Keratinocyte (primary cell): ENCODE measurements at regions not wholly inside any gene's neighbourhood (a gene's known extent, or its start where the extent isn't known, plus 50 kb on each side); places are given as distances from the start of the nearest gene placed in this dataset.
A peak's percentile ranks its signal among the peaks of the same experiment; 100 is the strongest.

ENCODE experiments used
- DNase-seq: peaks from one replicate; pipeline ENCODE4 v3.0.0-alpha.2; 2011; ENCODE audit warnings: low read depth, missing footprints, low spot score
- FAIRE-seq: peaks from 2 replicates; lab custom pipeline; 2011; peaks lifted over from hg19 to GRCh38; lab: Jason Lieb, UNC
- H2AFZ ChIP-seq: 2 replicates; pipeline ENCODE4 v1.6.0; 2012; ENCODE audit warnings: low read length, control low read depth, inconsistent platforms; ENCODE audit not compliant: control insufficient read depth
- H3K27ac ChIP-seq: 2 replicates; pipeline ENCODE4 v1.5.1; 2011; ENCODE audit warnings: low read length; ENCODE audit not compliant: control insufficient read depth, insufficient read depth
- H3K27me3 ChIP-seq: 3 replicates; pipeline ENCODE4 v1.6.0; 2011; ENCODE audit warnings: low read length; ENCODE audit not compliant: control insufficient read depth, insufficient read depth; ENCODE audit errors: extremely low read depth
- H3K36me3 ChIP-seq, 2 experiments: 2 replicates in 1 of 2; 3 replicates in 1 of 2; pipeline ENCODE4 v1.5.1; 2011; ENCODE audit warnings: low read length in 2 of 2, mild to moderate bottlenecking in 1 of 2; ENCODE audit not compliant: control insufficient read depth in 2 of 2, insufficient read depth in 2 of 2; ENCODE audit errors: extremely low read depth in 1 of 2
- H3K4me1 ChIP-seq: 3 replicates; pipeline ENCODE4 v1.5.1; 2011; ENCODE audit warnings: low read length; ENCODE audit not compliant: control insufficient read depth, insufficient read depth; ENCODE audit errors: extremely low read depth
- H3K4me2 ChIP-seq: 3 replicates; pipeline ENCODE4 v1.6.0; 2011; ENCODE audit warnings: low read depth, low read length; ENCODE audit not compliant: control insufficient read depth, insufficient read depth; ENCODE audit errors: extremely low read depth
- H3K4me3 ChIP-seq, 3 experiments: fragments of 200-600 bp in 1 of 3; sonication (generic) in 1 of 3; 2 replicates in 2 of 3; 3 replicates in 1 of 3; pipeline ENCODE4 v1.5.1; 2011 to 2016; ENCODE audit warnings: low read length in 3 of 3, mild to moderate bottlenecking in 3 of 3, control low read depth in 2 of 3, inconsistent platforms in 1 of 3, low read depth in 1 of 3, mixed read lengths in 1 of 3, mixed run types in 1 of 3, moderate library complexity in 1 of 3; ENCODE audit not compliant: control insufficient read depth in 2 of 3, insufficient read depth in 2 of 3; ENCODE audit errors: extremely low read depth in 1 of 3
- H3K79me2 ChIP-seq: 2 replicates; pipeline ENCODE4 v1.6.0; 2012; ENCODE audit warnings: low read length; ENCODE audit not compliant: control insufficient read depth, insufficient read depth
- H3K9ac ChIP-seq: 3 replicates; pipeline ENCODE4 v1.6.0; 2011; ENCODE audit warnings: low read length; ENCODE audit not compliant: control insufficient read depth, insufficient read depth; ENCODE audit errors: extremely low read depth
- H3K9me1 ChIP-seq: 3 replicates; pipeline ENCODE4 v1.6.0; 2011; ENCODE audit warnings: low read length; ENCODE audit not compliant: control insufficient read depth, insufficient read depth; ENCODE audit errors: extremely low read depth
- H3K9me3 ChIP-seq: 2 replicates; pipeline ENCODE4 v1.5.1; 2012; ENCODE audit warnings: low read depth, low read length; ENCODE audit not compliant: control insufficient read depth
- H4K20me1 ChIP-seq: 3 replicates; pipeline ENCODE4 v1.6.0; 2011; ENCODE audit warnings: low read length; ENCODE audit not compliant: control insufficient read depth, insufficient read depth; ENCODE audit errors: extremely low read depth
- EZH2 ChIP-seq: IDR thresholded peaks from one replicate; pipeline ENCODE4 v1.6.1; 2012; ENCODE audit warnings: inconsistent platforms, mild to moderate bottlenecking, low read length, moderate library complexity
- dilution Hi-C: fragments of 300-500 bp; cut with MboI; formaldehyde crosslinking; loops from one replicate; pipeline ENCODE4 v1.7.0; 2020; ENCODE audit warnings: low sequenced_read_pairs; ENCODE audit not compliant: extremely low pct_ligation_motif_present
- TF ChIP-seq, protein P1 (sequence below), 3 experiments: IDR thresholded peaks in 1 of 3; conservative IDR thresholded peaks in 1 of 3; optimal IDR thresholded peaks in 1 of 3; 2 replicates in 2 of 3; 3 replicates in 1 of 3; pipeline versions ENCODE3 to v1.5.1; 2011; ENCODE audit warnings: low read length in 3 of 3, mild to moderate bottlenecking in 3 of 3, moderate library complexity in 2 of 3, control low read depth in 1 of 3, inconsistent platforms in 1 of 3; ENCODE audit not compliant: insufficient read depth in 2 of 3; ENCODE audit errors: extremely low read depth in 1 of 3

DNA sequence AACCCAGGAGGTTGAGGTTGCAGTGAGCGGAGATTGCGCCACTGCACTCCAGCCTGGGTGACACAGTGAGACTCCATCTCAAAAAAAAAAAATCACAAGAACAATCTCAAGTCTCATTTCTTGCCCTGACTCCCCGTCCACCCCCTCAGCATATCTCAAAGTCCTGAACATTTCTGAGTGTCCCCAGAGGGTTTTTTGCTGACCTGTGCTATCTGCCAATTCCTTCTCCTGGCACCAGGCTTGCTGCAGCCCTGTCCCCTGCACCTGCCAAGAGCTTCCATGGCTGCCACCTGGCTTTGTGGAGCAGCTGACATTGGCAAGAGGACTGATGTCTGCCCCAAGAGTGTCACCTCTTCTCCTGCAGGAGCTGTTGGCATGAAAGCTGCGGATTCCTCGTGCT is 54.9 kb upstream of the PTPRT start:
- TF ChIP-seq, protein P1, sequence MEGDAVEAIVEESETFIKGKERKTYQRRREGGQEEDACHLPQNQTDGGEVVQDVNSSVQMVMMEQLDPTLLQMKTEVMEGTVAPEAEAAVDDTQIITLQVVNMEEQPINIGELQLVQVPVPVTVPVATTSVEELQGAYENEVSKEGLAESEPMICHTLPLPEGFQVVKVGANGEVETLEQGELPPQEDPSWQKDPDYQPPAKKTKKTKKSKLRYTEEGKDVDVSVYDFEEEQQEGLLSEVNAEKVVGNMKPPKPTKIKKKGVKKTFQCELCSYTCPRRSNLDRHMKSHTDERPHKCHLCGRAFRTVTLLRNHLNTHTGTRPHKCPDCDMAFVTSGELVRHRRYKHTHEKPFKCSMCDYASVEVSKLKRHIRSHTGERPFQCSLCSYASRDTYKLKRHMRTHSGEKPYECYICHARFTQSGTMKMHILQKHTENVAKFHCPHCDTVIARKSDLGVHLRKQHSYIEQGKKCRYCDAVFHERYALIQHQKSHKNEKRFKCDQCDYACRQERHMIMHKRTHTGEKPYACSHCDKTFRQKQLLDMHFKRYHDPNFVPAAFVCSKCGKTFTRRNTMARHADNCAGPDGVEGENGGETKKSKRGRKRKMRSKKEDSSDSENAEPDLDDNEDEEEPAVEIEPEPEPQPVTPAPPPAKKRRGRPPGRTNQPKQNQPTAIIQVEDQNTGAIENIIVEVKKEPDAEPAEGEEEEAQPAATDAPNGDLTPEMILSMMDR (optimal IDR thresholded peaks at IDR 0.05 in 1 of 3, IDR thresholded peaks at IDR 0.05 in 1 of 3, conservative IDR thresholded peaks at IDR 0.05 in 1 of 3; ENCODE audit: extremely low read depth in 1 of 3, insufficient read depth in 2 of 3, low read length in 3 of 3): no peak
- TF ChIP-seq EZH2: no peak
- Histone ChIP-seq H3K9me3 (peaks cover 3% of the 10 kb centered on the region), H3K4me1 (no peaks in the 10 kb centered on the region), H3K27ac (no peak overlapping the region), H3K9me1 (no peaks in the 10 kb centered on the region), H3K9ac (no peak overlapping the region), H3K36me3 (no peaks in the 10 kb centered on the region), H3K27me3 (no peaks in the 10 kb centered on the region), H3K4me2 (no peak overlapping the region), H3K79me2 (no peaks in the 10 kb centered on the region), H4K20me1 (no peaks in the 10 kb centered on the region), H3K4me3 (no peak overlapping the region), H2AFZ (no peak overlapping the region)
- dilution Hi-C loops: no loop called here
- FAIRE-seq: no peak
- no peak for DNase-seq

DNA sequence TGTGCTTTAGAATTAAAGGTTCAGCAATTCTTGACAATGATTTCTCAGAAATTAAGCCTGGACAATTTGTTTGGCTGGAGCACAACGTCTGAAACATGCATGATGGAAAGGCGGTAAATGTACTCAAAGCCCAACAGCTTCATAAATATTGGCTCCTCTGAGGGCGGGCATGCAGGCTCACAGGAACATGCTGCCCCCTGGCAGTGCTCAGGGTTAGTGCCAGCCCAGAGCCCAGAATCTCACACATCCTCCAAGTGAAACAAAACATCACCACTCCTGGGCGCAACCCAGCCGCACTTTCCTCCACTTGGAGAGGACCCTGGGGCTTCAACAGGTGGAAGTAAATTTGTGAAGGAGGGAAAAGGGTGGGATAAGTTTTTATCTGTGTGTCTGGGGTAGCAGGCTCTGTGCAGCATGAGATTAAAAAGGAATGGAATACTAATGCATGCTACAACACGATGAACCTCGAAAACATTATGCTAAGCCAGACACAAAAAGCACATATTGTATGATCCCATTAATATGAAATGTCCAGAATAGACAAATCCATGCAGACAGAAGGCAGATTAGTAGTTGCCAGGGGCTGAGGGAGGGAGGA is 54.1 kb upstream of the PTPRT start:
- H3K27me3 ChIP-seq: no peaks in the 10 kb centered on the region
- no peak overlapping the region for H3K4me2 ChIP-seq
- H2AFZ ChIP-seq: no peak overlapping the region
- no peaks in the 10 kb centered on the region for H3K36me3 ChIP-seq
- DNase-seq (no peak), FAIRE-seq (no peak)
- no peak overlapping the region for H3K9ac ChIP-seq
- H3K9me3 ChIP-seq: peaks cover 3% of the 10 kb centered on the region
- no peak for TF ChIP-seq EZH2
- TF ChIP-seq, protein P1 (optimal IDR thresholded peaks at IDR 0.05 in 1 of 3, IDR thresholded peaks at IDR 0.05 in 1 of 3, conservative IDR thresholded peaks at IDR 0.05 in 1 of 3; ENCODE audit: extremely low read depth in 1 of 3, insufficient read depth in 2 of 3, low read length in 3 of 3): peak in 1 of 3 experiments; percentile 11
- no peak overlapping the region for H3K4me3 ChIP-seq
- H3K79me2 ChIP-seq: no peaks in the 10 kb centered on the region
- no peaks in the 10 kb centered on the region for H3K9me1 ChIP-seq
- H4K20me1 ChIP-seq: no peaks in the 10 kb centered on the region
- H3K4me1 ChIP-seq: no peaks in the 10 kb centered on the region
- dilution Hi-C loops: no loop called here
- H3K27ac ChIP-seq: no peak overlapping the region
